Esophagus (tissue), 2 donors: ENCODE measurements at regions not wholly inside any gene's neighbourhood (a gene's known extent, or its start where the extent isn't known, plus 50 kb on each side); places are given as distances from the start of the nearest gene placed in this dataset.
"Not testable (repeated sequence)": the region's sequence is repeated elsewhere in the genome, so short reads cannot be mapped to it uniquely, and the experiment has no call there.

Source experiments
- H3K27ac ChIP-seq, 2 donors: one replicate each; pipeline ENCODE4 v1.5.1; 2013; ENCODE audit warnings: low read depth in 2 of 2, mild to moderate bottlenecking in 2 of 2, inconsistent platforms in 1 of 2, low read length in 1 of 2, moderate library complexity in 1 of 2
- H3K27me3 ChIP-seq, 2 donors: one replicate each; pipeline ENCODE4 v1.6.1; 2013; ENCODE audit warnings: low read length in 2 of 2, control low read depth in 1 of 2, mild to moderate bottlenecking in 1 of 2; ENCODE audit not compliant: insufficient read depth in 2 of 2, control insufficient read depth in 1 of 2
- H3K36me3 ChIP-seq, 2 donors: one replicate each; pipeline ENCODE4 v1.6.1; 2013; ENCODE audit warnings: low read length in 1 of 2; ENCODE audit not compliant: control insufficient read depth in 2 of 2, insufficient read depth in 2 of 2
- H3K4me1 ChIP-seq, 2 donors: one replicate each; pipeline ENCODE4 v1.6.1; 2013; ENCODE audit warnings: low read length in 1 of 2; ENCODE audit not compliant: control insufficient read depth in 2 of 2, insufficient read depth in 2 of 2
- H3K4me3 ChIP-seq, 2 donors: one replicate each; pipeline ENCODE4 v1.5.1; 2013; ENCODE audit warnings: low read length in 2 of 2, mild to moderate bottlenecking in 2 of 2, low read depth in 1 of 2, moderate library complexity in 1 of 2
- H3K9me3 ChIP-seq, 2 donors: one replicate each; pipeline ENCODE4 v1.6.1; 2013; ENCODE audit warnings: mild to moderate bottlenecking in 2 of 2, low read depth in 1 of 2, low read length in 1 of 2, moderate library complexity in 1 of 2; ENCODE audit not compliant: control insufficient read depth in 2 of 2, insufficient read depth in 1 of 2
- WGBS, 2 donors: extraction: QIAGEN DNeasy Blood & Tissue Kit; methylation state at CpG; one replicate each; pipeline ENCODE4 v1.1.7; 2013; 5-methylcytosine and 5-hydroxymethylcytosine counted together
- donor health status: healthy with polysubstance abuse.
- donor health status: Bipolar disorder and iron deficiency.

- Histone ChIP-seq H3K27ac (no peak overlapping the region), H3K9me3 (peaks cover 0 to 2% of the 10 kb centered on the region in 2 donors), H3K4me1 (peaks cover 2 to 3% of the 10 kb centered on the region in 2 donors), H3K4me3 (no peak overlapping the region), H3K36me3 (no peaks in the 10 kb centered on the region), H3K27me3 (no peaks in the 10 kb centered on the region)
- 81% methylated on average over 5 of the region's 5 CpGs for WGBS, 2 donors
Observed at GRCh38 chr7:131080754-131081153, 246.9 kb upstream of the MKLN1 start.

- no peak overlapping the region for H3K27ac ChIP-seq
- H3K36me3 ChIP-seq, result no peaks in the 10 kb centered on the region
- no peak overlapping the region for H3K4me3 ChIP-seq
- 91 to 96% methylated on average over 1 of the region's 1 CpG for WGBS, 2 donors
- H3K4me1 ChIP-seq, result peaks cover 2 to 3% of the 10 kb centered on the region in 2 donors
- H3K27me3 ChIP-seq, result no peaks in the 10 kb centered on the region
- peaks cover 0 to 2% of the 10 kb centered on the region in 2 donors for H3K9me3 ChIP-seq
Observed at GRCh38 chr7:131081308-131081707, 246.4 kb upstream of the MKLN1 start.

GRCh38 chr7:131083781-131084180, 243.9 kb upstream of the MKLN1 start:
- H3K27me3 ChIP-seq, result no peaks in the 10 kb centered on the region
- no peak overlapping the region for H3K4me3 ChIP-seq
- WGBS, 2 donors, result 86 to 97% methylated on average over 1 of the region's 1 CpG
- no peak overlapping the region for H3K27ac ChIP-seq
- no peaks in the 10 kb centered on the region for H3K36me3 ChIP-seq
- peaks cover 0 to 2% of the 10 kb centered on the region in 2 donors for H3K9me3 ChIP-seq
- H3K4me1 ChIP-seq, result peaks cover 2 to 3% of the 10 kb centered on the region in 2 donors

DNA sequence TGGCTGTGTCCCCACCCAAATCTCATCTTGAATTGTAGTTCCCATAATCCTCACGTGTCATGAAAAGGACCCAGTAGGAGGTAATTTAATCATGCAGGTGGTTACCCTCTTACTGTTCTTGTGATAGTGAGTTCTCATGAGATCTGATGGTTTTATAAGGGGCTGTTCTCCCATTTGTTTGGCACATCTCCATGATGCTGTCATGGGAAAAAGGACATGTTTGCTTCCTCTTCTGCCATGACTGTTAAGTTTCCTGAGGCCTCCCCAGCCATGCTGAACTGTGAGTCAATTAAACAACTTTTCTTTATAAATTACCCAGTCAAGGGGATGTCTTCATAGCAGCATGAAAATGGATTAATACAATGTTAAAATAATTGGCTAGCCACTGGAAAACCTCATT, 243.3 kb upstream of the MKLN1 start:
- not testable (repeated sequence) for H3K36me3 ChIP-seq, H3K4me1 ChIP-seq, H3K9me3 ChIP-seq, H3K27ac ChIP-seq, H3K4me3 ChIP-seq, H3K27me3 ChIP-seq
- WGBS, 2 donors, result 86 to 96% methylated on average over 1 of the region's 1 CpG

DNA sequence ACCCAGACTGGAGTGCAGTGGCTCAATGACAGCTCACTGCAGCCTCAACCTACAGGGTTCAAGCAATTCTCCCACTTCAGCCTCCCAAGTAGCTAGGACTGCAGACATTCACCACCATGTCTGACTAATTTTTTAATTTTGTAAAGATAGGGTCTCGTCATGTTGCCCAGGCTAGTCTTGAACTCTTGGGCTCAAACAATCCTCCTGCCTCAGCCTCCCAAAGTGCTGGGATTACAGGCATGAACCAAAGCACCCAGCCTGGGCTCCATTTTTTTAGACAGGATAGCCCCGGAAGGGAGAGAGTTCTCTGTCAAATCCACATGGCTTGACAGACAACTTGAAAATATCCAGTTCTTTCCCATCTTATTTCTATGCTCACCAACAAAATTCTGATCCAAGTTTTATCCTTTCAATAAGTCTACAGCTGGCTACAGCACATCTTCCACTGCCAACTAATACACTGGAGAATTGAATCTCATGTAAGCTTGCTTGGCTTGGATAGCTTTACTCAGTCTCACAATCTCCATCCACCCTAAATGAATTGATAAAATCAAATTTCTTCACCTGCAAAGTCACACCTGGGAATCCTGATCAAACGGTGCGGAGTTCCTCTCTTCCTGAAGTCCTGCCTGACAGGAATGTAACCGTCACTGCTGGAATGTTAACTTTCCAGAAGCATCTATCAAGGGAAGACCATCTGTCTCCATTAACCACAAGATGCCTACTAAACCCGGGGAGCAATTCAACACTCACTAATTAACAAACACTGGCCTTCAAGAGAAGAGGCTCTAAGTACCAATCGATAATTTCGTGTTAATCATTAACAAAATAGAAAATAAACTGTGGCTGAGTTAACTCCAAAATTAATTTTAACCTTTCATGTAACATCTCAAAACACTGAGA, 239.7 kb upstream of the MKLN1 start:
- no peaks in the 10 kb centered on the region for H3K27me3 ChIP-seq
- H3K9me3 ChIP-seq, result no peaks in the 10 kb centered on the region
- no peak overlapping the region for H3K4me3 ChIP-seq
- no peak overlapping the region for H3K27ac ChIP-seq
- H3K36me3 ChIP-seq, result no peaks in the 10 kb centered on the region
- WGBS, 2 donors, result 58 to 79% methylated on average over 8 of the region's 8 CpGs
- peaks cover 0 to 3% of the 10 kb centered on the region in 2 donors for H3K4me1 ChIP-seq

DNA sequence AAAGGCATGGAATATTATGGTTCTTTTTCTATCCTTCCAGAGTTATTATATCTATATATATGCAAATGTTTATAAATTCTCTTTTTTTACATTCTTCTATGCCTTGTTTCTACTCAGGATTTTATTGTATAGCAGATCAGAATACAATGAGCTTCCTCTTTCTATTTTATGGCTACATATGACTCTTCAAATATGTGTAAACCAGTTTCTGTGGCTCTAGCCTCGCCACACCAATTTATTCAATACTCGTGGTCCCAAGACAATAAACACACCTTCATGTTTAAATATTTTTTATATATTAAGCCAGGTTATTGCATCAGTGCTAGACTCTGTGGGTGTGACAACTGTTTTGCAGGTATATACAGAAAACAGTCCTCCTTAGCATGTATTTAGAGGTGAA, 237.5 kb upstream of the MKLN1 start:
- 66 to 78% methylated on average over 2 of the region's 2 CpGs for WGBS, 2 donors
- H3K36me3 ChIP-seq, result no peaks in the 10 kb centered on the region
- peaks cover 0 to 3% of the 10 kb centered on the region in 2 donors for H3K4me1 ChIP-seq
- no peak overlapping the region for H3K27ac ChIP-seq
- no peak overlapping the region for H3K4me3 ChIP-seq
- H3K27me3 ChIP-seq, result no peaks in the 10 kb centered on the region
- no peaks in the 10 kb centered on the region for H3K9me3 ChIP-seq

DNA sequence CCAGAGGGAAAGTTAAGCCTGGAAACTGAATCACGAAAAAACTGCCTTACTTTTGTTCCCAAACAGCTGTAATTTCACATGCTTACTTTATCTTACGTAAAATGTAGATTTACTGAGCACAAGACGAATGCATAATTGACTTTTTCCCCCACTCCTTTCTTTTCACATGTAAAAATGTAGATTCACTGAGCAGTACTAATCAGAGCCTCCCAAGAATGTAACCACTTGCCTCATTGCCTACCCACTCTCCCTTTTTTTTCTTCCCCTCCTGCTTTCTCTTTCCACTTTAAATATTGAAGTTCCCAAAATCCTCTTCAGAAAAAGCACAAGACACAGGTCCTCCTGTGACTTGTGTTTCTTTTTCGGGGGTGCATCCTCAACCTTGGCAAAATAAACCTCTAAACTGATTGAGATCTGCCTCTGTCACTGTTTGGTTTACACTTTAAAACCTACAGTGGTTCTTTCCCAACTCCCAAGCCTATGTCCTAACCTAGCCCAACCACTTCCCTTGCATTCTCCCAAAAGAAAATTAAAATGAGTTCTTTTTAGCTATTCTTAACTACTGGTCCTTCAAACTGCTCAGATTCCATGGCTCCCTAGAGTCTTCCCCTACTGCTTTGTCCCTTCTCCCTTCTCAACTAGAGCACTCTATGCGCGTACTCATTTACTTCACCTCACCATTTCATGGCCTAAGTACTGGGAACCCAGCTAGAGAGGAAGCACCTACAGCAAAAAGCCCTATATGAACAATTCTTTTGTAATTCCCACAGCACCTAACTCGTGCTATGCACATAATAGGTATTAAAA, 236.6 kb upstream of the MKLN1 start:
- 83 to 88% methylated on average over 7 of the region's 7 CpGs for WGBS, 2 donors
- Histone ChIP-seq H3K4me1 (peaks cover 0 to 3% of the 10 kb centered on the region in 2 donors), H3K9me3 (no peaks in the 10 kb centered on the region), H3K36me3 (no peaks in the 10 kb centered on the region), H3K4me3 (no peak overlapping the region), H3K27me3 (no peaks in the 10 kb centered on the region), H3K27ac (no peak overlapping the region)

- Histone ChIP-seq H3K9me3 (no peaks in the 10 kb centered on the region), H3K4me1 (peaks cover 0 to 6% of the 10 kb centered on the region in 2 donors), H3K27ac (no peak overlapping the region), H3K27me3 (no peaks in the 10 kb centered on the region), H3K36me3 (no peaks in the 10 kb centered on the region), H3K4me3 (no peak overlapping the region)
- WGBS, 2 donors, result 93 to 96% methylated on average over 11 of the region's 11 CpGs
Observed at GRCh38 chr7:131094685-131095084, 233.0 kb upstream of the MKLN1 start.

DNA sequence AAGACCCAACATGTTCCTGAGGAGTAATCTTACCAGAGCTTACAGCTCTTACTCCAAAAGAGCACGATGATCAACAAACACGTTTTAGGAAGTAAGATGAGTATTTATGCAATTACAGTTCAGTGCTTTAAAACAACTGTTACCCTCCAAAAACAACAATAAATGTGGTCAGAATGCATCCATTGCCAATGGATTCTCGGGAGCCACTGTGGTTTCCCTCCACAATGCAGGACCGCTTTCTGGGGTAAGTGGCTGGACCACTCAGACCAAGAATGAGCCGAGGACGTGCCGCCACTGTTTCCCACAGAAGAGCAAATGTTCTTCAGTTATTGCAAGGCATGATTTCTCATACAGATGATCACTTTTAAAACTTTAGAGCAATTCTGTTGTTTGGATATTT, 232.3 kb upstream of the MKLN1 start:
- H3K4me1 ChIP-seq, result peaks cover 0 to 6% of the 10 kb centered on the region in 2 donors
- WGBS, 2 donors, result 80 to 82% methylated on average over 7 of the region's 7 CpGs
- H3K27ac ChIP-seq, result no peak overlapping the region
- H3K4me3 ChIP-seq, result no peak overlapping the region
- no peaks in the 10 kb centered on the region for H3K9me3 ChIP-seq
- no peaks in the 10 kb centered on the region for H3K36me3 ChIP-seq
- no peaks in the 10 kb centered on the region for H3K27me3 ChIP-seq
